C4-2B (cell line): ENCODE measurements at regions not wholly inside any gene's neighbourhood (a gene's known extent, or its start where the extent isn't known, plus 50 kb on each side); places are given as distances from the start of the nearest gene placed in this dataset.

Source experiments
- CTCF ChIP-seq: fragments of 450-650 bp; conservative IDR thresholded peaks from 2 replicates; pipeline ENCODE4 v1.5.1; 2017; ENCODE audit warnings: mild to moderate bottlenecking
- ZFX ChIP-seq: fragments of 450-650 bp; IDR thresholded peaks from 2 replicates; pipeline ENCODE4 v1.6.1; 2017

GRCh38 chr13:103568314-103568713 lies 502.1 kb upstream of the SLC10A2 start:
- TF ChIP-seq CTCF: no peak
- no peak for TF ChIP-seq ZFX
